ENCODE measurements at regions not wholly inside any gene's neighbourhood (a gene's known extent, or its start where the extent isn't known, plus 50 kb on each side); places are given as distances from the start of the nearest gene placed in this dataset.
A peak's percentile ranks its signal among the peaks of the same experiment; 100 is the strongest.

- no peaks in the 10 kb centered on the region for H3K27me3 ChIP-seq
- H3K36me3 ChIP-seq, result no peaks in the 10 kb centered on the region
- TF ChIP-seq Cebpa-rat (IDR thresholded peaks at IDR 0.05), result no peak
- peaks cover 96% of the 10 kb centered on the region for H3K4me1 ChIP-seq
- H4K20me1 ChIP-seq, result no peaks in the 10 kb centered on the region; the same call in 1 of the 2 replicates
- H3K27ac ChIP-seq, result no peak overlapping the region
- H3K9me3 ChIP-seq, result no peaks in the 10 kb centered on the region
- H3K4me2 ChIP-seq, result peak overlapping the region; percentile 78
- no peak overlapping the region for H3K4me3 ChIP-seq
- no peak overlapping the region for H3K9ac ChIP-seq
These were observed 83.1 kb upstream of the STEAP1B start for GRCh38 chr7:22582863-22583622.

DNA sequence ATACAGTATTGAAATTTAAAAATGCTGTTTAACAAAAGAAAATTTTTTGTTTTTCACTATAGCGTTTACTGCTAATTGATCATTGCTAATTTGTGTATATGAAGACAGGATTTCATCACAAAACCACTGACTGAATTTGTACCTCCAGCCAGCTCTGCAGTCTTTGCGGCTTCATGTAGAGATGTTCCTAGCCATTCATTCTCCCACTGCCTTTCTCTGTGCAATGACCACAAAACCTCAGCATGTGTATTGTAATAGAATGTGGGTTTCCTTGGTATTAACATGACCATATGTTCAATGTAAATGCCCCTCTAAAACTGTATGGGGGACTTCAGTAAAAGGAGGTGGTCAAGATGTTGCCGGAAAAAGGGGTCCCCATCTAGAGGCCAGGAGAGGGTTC lies 81.1 kb upstream of the STEAP1B start:
- Histone ChIP-seq H3K9me3 (no peaks in the 10 kb centered on the region), H3K4me1 (peaks cover 96% of the 10 kb centered on the region), H3K36me3 (no peaks in the 10 kb centered on the region), H3K27ac (no peak overlapping the region), H3K4me3 (no peak overlapping the region), H3K9ac (no peak overlapping the region), H3K27me3 (no peaks in the 10 kb centered on the region), H3K4me2 (peak overlapping the region; percentile 33), H4K20me1 (no peaks in the 10 kb centered on the region; the same call in 1 of the 2 replicates)
- no peak for TF ChIP-seq Cebpa-rat (IDR thresholded peaks at IDR 0.05)

GRCh38 chr7:22579961-22580360 lies 80.0 kb upstream of the STEAP1B start:
- Histone ChIP-seq H3K27ac (no peak overlapping the region), H3K9ac (no peak overlapping the region), H3K9me3 (no peaks in the 10 kb centered on the region), H3K4me3 (no peak overlapping the region), H3K4me1 (peaks cover 85% of the 10 kb centered on the region), H3K4me2 (peak overlapping the region; percentile 52), H3K27me3 (no peaks in the 10 kb centered on the region), H3K36me3 (no peaks in the 10 kb centered on the region), H4K20me1 (no peaks in the 10 kb centered on the region; the same call in 1 of the 2 replicates)
- TF ChIP-seq Cebpa-rat (IDR thresholded peaks at IDR 0.05), result no peak

DNA sequence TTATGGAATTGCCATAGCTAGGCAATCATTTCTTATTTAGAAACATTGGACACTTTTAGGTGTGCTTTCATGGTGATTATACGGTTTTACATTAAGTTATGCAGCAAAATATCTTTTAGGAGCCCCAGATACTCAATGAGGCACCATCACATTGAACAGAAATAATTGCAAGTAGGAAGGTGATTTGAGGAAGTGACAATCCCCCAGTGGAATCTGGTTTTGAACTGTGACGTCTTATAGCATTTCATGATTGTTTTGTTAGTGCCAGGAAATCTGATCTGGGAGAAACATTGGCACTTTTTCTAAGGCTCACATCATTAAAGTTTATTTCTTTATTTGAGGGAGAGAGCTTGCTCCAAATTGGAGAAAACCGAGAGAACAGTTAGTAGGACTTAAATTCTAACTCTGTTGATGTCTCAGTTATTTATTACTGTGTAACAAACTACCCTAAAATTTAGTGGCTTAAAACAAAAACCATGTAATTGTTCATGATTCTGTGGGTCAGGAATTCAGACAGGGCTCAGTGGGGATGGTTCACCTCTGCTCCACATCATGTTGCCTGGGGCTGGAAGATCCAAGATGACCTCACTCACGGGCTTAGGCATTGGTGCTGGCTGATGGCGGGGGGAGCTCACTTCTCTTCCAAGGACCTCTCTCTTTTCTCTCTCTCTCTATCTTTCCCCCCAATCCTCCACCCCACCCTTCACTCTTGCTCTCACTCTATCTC lies 78.2 kb upstream of the STEAP1B start:
- Histone ChIP-seq H3K36me3 (no peaks in the 10 kb centered on the region), H3K27me3 (no peaks in the 10 kb centered on the region), H3K4me3 (no peak overlapping the region), H3K4me1 (peaks cover 67% of the 10 kb centered on the region), H3K4me2 (peak overlapping the region; percentile 80), H3K9me3 (no peaks in the 10 kb centered on the region), H4K20me1 (no peaks in the 10 kb centered on the region), H3K27ac (no peak overlapping the region), H3K9ac (no peak overlapping the region)
- no peak for TF ChIP-seq Cebpa-rat (IDR thresholded peaks at IDR 0.05)

GRCh38 chr7:22577470-22578001 lies 77.5 kb upstream of the STEAP1B start:
- Histone ChIP-seq H3K27ac (no peak overlapping the region), H3K4me3 (no peak overlapping the region), H3K4me1 (peaks cover 61% of the 10 kb centered on the region), H3K9me3 (no peaks in the 10 kb centered on the region), H3K36me3 (no peaks in the 10 kb centered on the region), H3K9ac (no peak overlapping the region), H4K20me1 (no peaks in the 10 kb centered on the region), H3K4me2 (peak overlapping the region; percentile 80), H3K27me3 (no peaks in the 10 kb centered on the region)
- peak; percentile 66; the same call in 1 of the 2 replicates for TF ChIP-seq Cebpa-rat (IDR thresholded peaks at IDR 0.05)

DNA sequence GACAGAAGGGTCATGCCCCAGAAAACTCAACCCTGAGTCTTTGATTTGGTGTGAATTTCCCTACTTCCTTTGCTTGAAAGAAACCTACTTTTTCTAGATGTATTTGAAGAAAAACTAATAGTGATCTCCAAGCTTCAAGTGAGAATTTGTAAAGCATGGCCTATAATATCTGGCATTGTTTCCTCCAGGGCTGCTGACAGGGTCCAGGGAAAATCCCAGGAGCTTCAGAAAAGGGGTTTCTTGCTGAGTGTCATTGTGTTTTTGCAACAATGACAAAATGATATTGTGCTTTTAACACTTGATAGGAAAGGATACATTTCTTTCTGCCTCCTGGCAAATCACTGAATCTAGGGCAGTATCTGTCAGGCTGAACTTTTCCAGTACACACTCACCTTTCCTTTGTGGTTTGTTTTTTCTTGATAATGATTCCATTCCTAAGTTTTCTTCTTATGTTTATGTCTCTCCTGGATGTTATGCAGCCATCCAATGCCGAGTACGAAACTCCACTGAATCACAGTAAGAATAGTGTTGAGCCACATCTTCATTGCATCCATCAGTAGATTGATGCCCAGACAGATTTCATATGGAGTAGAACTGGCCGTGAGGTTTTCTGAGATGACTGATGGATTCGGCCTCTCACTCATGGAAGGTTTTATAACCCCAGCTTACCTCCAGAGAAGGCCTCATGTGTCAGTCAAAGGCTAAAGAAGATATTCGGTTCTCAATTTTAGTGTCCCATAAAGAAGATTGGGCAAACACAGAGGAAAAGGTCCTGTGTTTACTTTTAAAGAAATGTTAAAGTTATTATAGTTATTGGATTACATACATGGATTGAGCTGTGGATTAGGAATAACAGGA lies 76.9 kb upstream of the STEAP1B start:
- Histone ChIP-seq H3K4me2 (peak overlapping the region; percentile 80), H4K20me1 (no peaks in the 10 kb centered on the region), H3K4me3 (no peak overlapping the region), H3K9me3 (no peaks in the 10 kb centered on the region), H3K4me1 (peaks cover 55% of the 10 kb centered on the region), H3K27ac (no peak overlapping the region), H3K9ac (no peak overlapping the region), H3K27me3 (no peaks in the 10 kb centered on the region), H3K36me3 (no peaks in the 10 kb centered on the region)
- TF ChIP-seq Cebpa-rat (IDR thresholded peaks at IDR 0.05), result no peak

- H4K20me1 ChIP-seq, result no peaks in the 10 kb centered on the region
- no peak overlapping the region for H3K4me3 ChIP-seq
- H3K27me3 ChIP-seq, result no peaks in the 10 kb centered on the region
- no peak overlapping the region for H3K27ac ChIP-seq
- H3K4me1 ChIP-seq, result peaks cover 43% of the 10 kb centered on the region
- H3K9me3 ChIP-seq, result no peaks in the 10 kb centered on the region
- H3K36me3 ChIP-seq, result no peaks in the 10 kb centered on the region
- H3K9ac ChIP-seq, result no peak overlapping the region
- H3K4me2 ChIP-seq, result no peak overlapping the region
- no peak for TF ChIP-seq Cebpa-rat (IDR thresholded peaks at IDR 0.05)
These were observed 74.9 kb upstream of the STEAP1B start for GRCh38 chr7:22574754-22575520.

GRCh38 chr7:22572937-22573336 lies 72.9 kb upstream of the STEAP1B start:
- Histone ChIP-seq H3K27ac (no peak overlapping the region), H3K9ac (no peak overlapping the region), H3K4me2 (no peak overlapping the region), H3K27me3 (no peaks in the 10 kb centered on the region), H4K20me1 (no peaks in the 10 kb centered on the region), H3K36me3 (no peaks in the 10 kb centered on the region), H3K4me3 (no peak overlapping the region), H3K4me1 (peaks cover 34% of the 10 kb centered on the region), H3K9me3 (no peaks in the 10 kb centered on the region)
- no peak for TF ChIP-seq Cebpa-rat (IDR thresholded peaks at IDR 0.05)

DNA sequence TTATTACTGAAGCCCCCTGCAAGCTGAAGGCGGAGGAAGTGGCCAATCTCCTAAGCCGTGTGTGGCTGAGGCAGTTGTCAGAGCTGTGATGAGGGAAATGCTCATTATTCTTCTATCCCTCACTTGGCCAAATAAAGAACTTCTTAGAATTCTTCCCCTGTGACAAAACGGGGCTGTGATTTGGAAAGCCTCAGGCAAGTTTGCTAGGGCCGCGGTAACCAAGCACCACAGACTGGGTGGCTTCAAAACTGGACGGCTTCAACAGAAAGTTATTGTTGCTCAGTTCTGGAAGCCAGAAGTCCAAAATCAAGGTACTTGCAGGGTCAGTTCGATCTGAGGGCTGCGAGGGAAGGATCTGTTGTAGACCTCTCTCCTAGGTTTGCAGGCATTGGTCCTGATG lies 72.3 kb upstream of the STEAP1B start:
- H3K27me3 ChIP-seq, result no peaks in the 10 kb centered on the region
- H3K4me2 ChIP-seq, result no peak overlapping the region
- no peak overlapping the region for H3K9ac ChIP-seq
- no peak overlapping the region for H3K4me3 ChIP-seq
- no peak for TF ChIP-seq Cebpa-rat (IDR thresholded peaks at IDR 0.05)
- H3K4me1 ChIP-seq, result peaks cover 28% of the 10 kb centered on the region
- H3K36me3 ChIP-seq, result no peaks in the 10 kb centered on the region
- H3K27ac ChIP-seq, result no peak overlapping the region
- no peaks in the 10 kb centered on the region for H3K9me3 ChIP-seq
- H4K20me1 ChIP-seq, result no peaks in the 10 kb centered on the region

All from BLaER1 (cell line).